ENCODE measurements at regions not wholly inside any gene's neighbourhood (a gene's known extent, or its start where the extent isn't known, plus 50 kb on each side); places are given as distances from the start of the nearest gene placed in this dataset.

- H3K27ac ChIP-seq (ENCODE audit: low read depth in 2 of 2, low read length in 1 of 2), result peak overlapping the region in 1 of 2 experiments; percentile 19; a peak in 2 of 4 replicates
- ChIA-PET POLR2A (no interaction called here), CTCF (no interaction called here)
- H3K9ac ChIP-seq, result no peak overlapping the region
- TF ChIP-seq PBX3 (IDR thresholded peaks at IDR 0.05) (no peak), MXI1 (IDR thresholded peaks at IDR 0.05; ENCODE audit: low read depth, low read length) (no peak), JUND (IDR thresholded peaks at IDR 0.05) (no peak), FOXJ3 (CRISPR knock-in tag; IDR thresholded peaks at IDR 0.05) (no peak), EP300 (IDR thresholded peaks at IDR 0.05; ENCODE audit: borderline replicate concordance in 1 of 2, low read depth in 1 of 2, low read length in 1 of 2) (no peak), GABPA (IDR thresholded peaks at IDR 0.05; ENCODE audit: low read depth) (no peak), POLR2AphosphoS5 (IDR thresholded peaks at IDR 0.05; ENCODE audit: low read depth, low read length) (no peak), USF2 (IDR thresholded peaks at IDR 0.05; ENCODE audit: borderline replicate concordance, low read depth, low read length) (no peak), TAF1 (IDR thresholded peaks at IDR 0.05; ENCODE audit: borderline replicate concordance, low read depth, low read length) (no peak), NRF1 (IDR thresholded peaks at IDR 0.05; ENCODE audit: low read depth, low read length) (no peak), SMC3 (IDR thresholded peaks at IDR 0.05; ENCODE audit: low read depth, low read length) (no peak), FOSL2 (IDR thresholded peaks at IDR 0.05; ENCODE audit: borderline replicate concordance, low read depth) (no peak), IRF3 (IDR thresholded peaks at IDR 0.05; ENCODE audit: low read depth, low read length) (no peak), YY1 (IDR thresholded peaks at IDR 0.05; ENCODE audit: low read depth) (no peak), EZH2phosphoT487 (IDR thresholded peaks at IDR 0.05; ENCODE audit: borderline replicate concordance, low read depth) (no peak), RAD21 (IDR thresholded peaks at IDR 0.05; ENCODE audit: low read length) (no peak), USF1 (IDR thresholded peaks at IDR 0.05; ENCODE audit: borderline replicate concordance, low read depth) (no peak), ZBTB33 (IDR thresholded peaks at IDR 0.05; ENCODE audit: borderline replicate concordance, low read depth) (no peak), MEF2A (IDR thresholded peaks at IDR 0.05; ENCODE audit: borderline replicate concordance, low read depth) (no peak)
- DNase-seq, result no peak
- H3F3A ChIP-seq (replicated peaks; ENCODE audit: insufficient read depth), result no peaks in the 10 kb centered on the region
- no peak overlapping the region; the same call in 1 of the 2 replicates for H3K4me2 ChIP-seq
- no peaks in the 10 kb centered on the region; a peak in 1 of 4 replicates for H3K4me1 ChIP-seq (ENCODE audit: control insufficient read depth in 1 of 2, insufficient read depth in 2 of 2, low read depth in 1 of 2, low read length in 1 of 2)
- H3K79me2 ChIP-seq (ENCODE audit: insufficient read depth), result no peaks in the 10 kb centered on the region
- H3K9me3 ChIP-seq, result no peaks in the 10 kb centered on the region
- no peaks in the 10 kb centered on the region for H3K27me3 ChIP-seq (ENCODE audit: insufficient read depth)
- H3K4me3 ChIP-seq (ENCODE audit: low read depth in 2 of 2, low read length in 1 of 2), result no peak overlapping the region
- no peaks in the 10 kb centered on the region for H4K20me1 ChIP-seq (ENCODE audit: insufficient read depth)
- no peaks in the 10 kb centered on the region for H3K9me2 ChIP-seq
- H2AFZ ChIP-seq (ENCODE audit: low read depth), result peak overlapping the region; percentile 16; the same call in 1 of the 2 replicates
- no peaks in the 10 kb centered on the region for H3K36me3 ChIP-seq (replicated peaks in 1 of 2; ENCODE audit: control insufficient read depth in 1 of 2, insufficient read depth in 2 of 2, low read length in 1 of 2)
Observed at GRCh38 chr15:37695719-37696118, 238.7 kb upstream of the TMCO5A start.

Data from SK-N-SH (cell line).